NB4 (cell line): ENCODE measurements at regions not wholly inside any gene's neighbourhood (a gene's known extent, or its start where the extent isn't known, plus 50 kb on each side); places are given as distances from the start of the nearest gene placed in this dataset.

Experiments
- CTCF ChIP-seq: IDR thresholded peaks from one replicate; pipeline ENCODE4 v1.5.1; 2012; ENCODE audit warnings: low read depth, low read length
- MAX ChIP-seq: IDR thresholded peaks from 2 replicates; pipeline ENCODE4 v1.6.1; 2011; ENCODE audit warnings: low read depth, low read length
- POLR2A ChIP-seq: IDR thresholded peaks from 2 replicates; pipeline ENCODE4 v1.6.1; 2011; ENCODE audit warnings: mild to moderate bottlenecking; ENCODE audit not compliant: insufficient read length; ENCODE audit errors: extremely low read depth

- TF ChIP-seq CTCF (no peak), MAX (no peak), POLR2A (no peak)
Measured at GRCh38 chrX:112377481-112377880, 294.9 kb upstream of the TRPC5 start.
